HG02623 (cell line): ENCODE measurements at regions not wholly inside any gene's neighbourhood (a gene's known extent, or its start where the extent isn't known, plus 50 kb on each side); places are given as distances from the start of the nearest gene placed in this dataset.

Experiments used
- ATAC-seq: cut with Tn5 transposase; IDR thresholded peaks from one replicate; pipeline ENCODE4 v1.9.1; 2021; ENCODE audit warnings: moderate library complexity; ENCODE audit not compliant: unreplicated experiment

- ATAC-seq = no peak
These were observed 174.7 kb downstream of the DLEU7 start for GRCh38 chr13:50668691-50669271.

- no peak for ATAC-seq
These were observed 173.2 kb downstream of the DLEU7 start for GRCh38 chr13:50670272-50670671.

GRCh38 chr13:50670847-50671496, 172.5 kb downstream of the DLEU7 start:
- no peak for ATAC-seq

- ATAC-seq = no peak
These were observed 172.0 kb downstream of the DLEU7 start for GRCh38 chr13:50671497-50671850.

- no peak for ATAC-seq
These were observed 171.5 kb downstream of the DLEU7 start for GRCh38 chr13:50672025-50672424.

GRCh38 chr13:50675651-50676050, 167.8 kb downstream of the DLEU7 start:
- no peak for ATAC-seq

- no peak for ATAC-seq
These were observed 166.9 kb downstream of the DLEU7 start for GRCh38 chr13:50676602-50677001.

GRCh38 chr13:50677258-50677657, 166.2 kb downstream of the DLEU7 start:
- ATAC-seq = no peak

GRCh38 chr13:50677687-50678463, 165.6 kb downstream of the DLEU7 start:
- ATAC-seq = no peak

- no peak for ATAC-seq
These were observed 164.9 kb downstream of the DLEU7 start for GRCh38 chr13:50678464-50679162.

- no peak for ATAC-seq
These were observed 164.2 kb downstream of the DLEU7 start for GRCh38 chr13:50679321-50679720.

- no peak for ATAC-seq
These were observed 161.5 kb downstream of the DLEU7 start for GRCh38 chr13:50682002-50682401.

- ATAC-seq = no peak
These were observed 160.5 kb downstream of the DLEU7 start for GRCh38 chr13:50682966-50683365.

GRCh38 chr13:50684366-50684765, 159.1 kb downstream of the DLEU7 start:
- ATAC-seq = no peak

GRCh38 chr13:50685491-50685890, 158.0 kb downstream of the DLEU7 start:
- ATAC-seq = no peak

- no peak for ATAC-seq
These were observed 157.5 kb downstream of the DLEU7 start for GRCh38 chr13:50685956-50686355.

GRCh38 chr13:50686551-50686950, 156.9 kb downstream of the DLEU7 start:
- ATAC-seq = no peak

- ATAC-seq = no peak
These were observed 155.9 kb downstream of the DLEU7 start for GRCh38 chr13:50687545-50687944.

GRCh38 chr13:50690006-50690405, 153.5 kb downstream of the DLEU7 start:
- no peak for ATAC-seq

GRCh38 chr13:50691176-50691680, 152.3 kb downstream of the DLEU7 start:
- ATAC-seq = no peak

GRCh38 chr13:50691681-50692263, 151.7 kb downstream of the DLEU7 start:
- ATAC-seq = no peak
